WI38 (cell line): ENCODE measurements at regions not wholly inside any gene's neighbourhood (a gene's known extent, or its start where the extent isn't known, plus 50 kb on each side); places are given as distances from the start of the nearest gene placed in this dataset.

Experiments
- H3K4me3 ChIP-seq: 2 replicates; pipeline ENCODE4 v1.5.1; 2011; ENCODE audit warnings: low read depth, mild to moderate bottlenecking, control low read depth, low read length
- TF ChIP-seq, protein P1 (sequence below): IDR thresholded peaks from 2 replicates; pipeline ENCODE4 v1.5.1; 2012; ENCODE audit warnings: low read depth, mild to moderate bottlenecking, control low read depth, low read length

GRCh38 chr15:70243686-70244540 lies 146.2 kb upstream of the TLE3 start:
- TF ChIP-seq, protein P1, sequence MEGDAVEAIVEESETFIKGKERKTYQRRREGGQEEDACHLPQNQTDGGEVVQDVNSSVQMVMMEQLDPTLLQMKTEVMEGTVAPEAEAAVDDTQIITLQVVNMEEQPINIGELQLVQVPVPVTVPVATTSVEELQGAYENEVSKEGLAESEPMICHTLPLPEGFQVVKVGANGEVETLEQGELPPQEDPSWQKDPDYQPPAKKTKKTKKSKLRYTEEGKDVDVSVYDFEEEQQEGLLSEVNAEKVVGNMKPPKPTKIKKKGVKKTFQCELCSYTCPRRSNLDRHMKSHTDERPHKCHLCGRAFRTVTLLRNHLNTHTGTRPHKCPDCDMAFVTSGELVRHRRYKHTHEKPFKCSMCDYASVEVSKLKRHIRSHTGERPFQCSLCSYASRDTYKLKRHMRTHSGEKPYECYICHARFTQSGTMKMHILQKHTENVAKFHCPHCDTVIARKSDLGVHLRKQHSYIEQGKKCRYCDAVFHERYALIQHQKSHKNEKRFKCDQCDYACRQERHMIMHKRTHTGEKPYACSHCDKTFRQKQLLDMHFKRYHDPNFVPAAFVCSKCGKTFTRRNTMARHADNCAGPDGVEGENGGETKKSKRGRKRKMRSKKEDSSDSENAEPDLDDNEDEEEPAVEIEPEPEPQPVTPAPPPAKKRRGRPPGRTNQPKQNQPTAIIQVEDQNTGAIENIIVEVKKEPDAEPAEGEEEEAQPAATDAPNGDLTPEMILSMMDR, result no peak
- no peak overlapping the region for H3K4me3 ChIP-seq

DNA sequence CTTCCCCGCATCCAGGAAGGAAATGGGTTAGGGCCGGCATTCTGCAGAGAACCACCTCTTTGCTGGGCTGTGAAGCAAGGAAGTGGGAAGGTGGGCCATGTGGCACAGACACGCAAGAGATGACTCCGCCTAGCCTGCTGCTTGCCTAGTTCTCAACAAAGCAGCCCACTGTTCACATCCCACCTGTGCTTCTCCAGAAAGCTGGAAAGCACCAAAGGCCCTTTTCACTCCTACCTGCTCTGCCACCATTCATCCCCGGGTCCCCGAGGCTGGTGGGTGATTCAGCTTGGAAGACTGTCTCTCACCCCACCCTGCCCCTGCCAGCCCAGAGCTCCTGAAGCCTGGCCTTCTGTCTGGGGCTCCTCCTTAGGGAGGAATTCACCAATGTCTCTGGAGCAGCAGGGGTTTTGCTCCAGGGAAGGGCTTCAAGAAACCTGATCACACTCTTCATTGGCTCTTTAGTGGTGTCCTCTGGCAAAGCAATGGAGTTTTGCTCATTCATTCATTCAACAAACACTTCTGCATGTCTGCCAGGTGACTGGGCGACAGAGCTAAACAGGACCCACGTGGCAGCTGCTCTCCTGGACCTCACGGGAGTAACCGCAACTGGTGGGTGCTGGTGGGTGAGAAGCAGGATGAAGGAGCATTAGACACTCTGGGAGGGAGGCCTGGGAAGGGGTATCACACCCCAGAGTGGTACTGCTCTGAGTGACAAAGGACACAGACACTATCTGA lies 145.4 kb upstream of the TLE3 start:
- H3K4me3 ChIP-seq, result no peak overlapping the region
- TF ChIP-seq, protein P1, result no peak

GRCh38 chr15:70241561-70242320 lies 144.0 kb upstream of the TLE3 start:
- TF ChIP-seq, protein P1, result no peak
- no peak overlapping the region for H3K4me3 ChIP-seq

DNA sequence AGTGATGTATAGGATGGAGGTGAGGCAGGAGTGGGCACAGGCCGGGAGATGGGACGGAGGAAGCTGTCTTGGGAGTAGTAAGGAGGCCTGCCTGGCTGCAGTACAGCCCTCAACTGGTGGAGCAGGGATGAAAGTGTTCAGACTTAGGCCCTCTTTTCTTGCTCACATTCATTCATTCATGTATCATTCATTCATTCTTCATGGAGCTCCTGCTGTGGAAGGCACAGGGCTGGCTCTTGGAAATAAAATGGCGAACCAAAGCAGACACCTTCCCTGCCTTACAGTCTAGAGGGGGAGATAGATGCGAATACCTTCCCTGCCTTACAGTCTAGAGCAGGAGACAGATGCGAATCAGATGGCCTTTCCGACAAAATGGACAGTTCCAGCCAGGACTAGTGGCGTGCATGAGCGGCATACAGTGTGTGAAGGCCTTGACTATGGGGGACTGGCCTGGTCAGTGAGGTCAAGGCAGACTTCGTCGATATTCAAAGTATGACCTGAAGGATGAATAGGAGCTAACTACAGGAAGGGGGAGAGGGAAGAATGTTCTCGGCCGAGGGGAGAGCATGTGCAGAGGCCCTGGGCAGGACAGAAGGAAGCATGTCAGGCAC lies 143.2 kb upstream of the TLE3 start:
- no peak overlapping the region for H3K4me3 ChIP-seq
- TF ChIP-seq, protein P1, result no peak

DNA sequence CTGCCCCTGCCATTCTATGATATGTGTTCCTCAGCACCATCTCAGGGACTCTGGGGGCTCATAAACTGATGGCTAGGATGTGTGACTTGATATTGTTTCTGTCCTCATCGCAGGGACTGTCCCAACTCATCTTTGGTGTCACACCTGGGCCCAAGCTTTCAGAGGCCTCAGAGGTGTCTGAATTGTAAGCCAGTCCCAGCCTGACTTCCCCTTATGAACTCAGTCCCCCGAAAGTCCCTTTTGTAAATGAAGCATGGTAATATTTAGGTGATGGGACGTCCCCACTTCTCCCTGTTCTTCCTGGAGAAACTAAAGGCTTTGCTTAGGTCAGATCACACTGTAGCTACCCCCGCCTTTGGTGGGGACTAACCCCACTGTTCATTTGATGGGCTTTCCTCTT lies 142.4 kb upstream of the TLE3 start:
- no peak overlapping the region for H3K4me3 ChIP-seq
- TF ChIP-seq, protein P1, result no peak

DNA sequence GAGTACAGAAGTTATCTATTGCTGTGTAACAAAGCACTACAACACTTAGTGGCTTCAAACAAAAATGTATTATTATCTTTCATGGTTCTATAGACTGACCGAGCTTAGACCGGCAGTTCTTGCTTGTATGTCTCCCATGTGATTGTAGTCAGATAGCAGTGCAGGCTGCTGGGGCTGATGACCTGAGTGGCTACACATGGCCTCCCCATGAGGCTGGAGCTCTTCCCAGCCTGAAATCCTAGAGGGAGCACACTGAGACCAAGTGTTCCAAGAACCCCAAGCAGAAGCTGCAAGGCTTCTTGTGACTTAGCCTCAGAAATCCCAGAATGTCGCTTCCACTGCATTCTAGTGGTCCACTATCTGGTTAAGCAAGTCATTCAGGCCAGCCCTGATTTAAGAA lies 141.2 kb upstream of the TLE3 start:
- TF ChIP-seq, protein P1, result no peak
- no peak overlapping the region for H3K4me3 ChIP-seq
